Stimulated activated CD8-positive, alpha-beta memory T cell treated with anti-CD3 and anti-CD28 coated beads, Interleukin-4, amount 100 ng/mL, for 4 hours (primary cell): ENCODE measurements at regions not wholly inside any gene's neighbourhood (a gene's known extent, or its start where the extent isn't known, plus 50 kb on each side); places are given as distances from the start of the nearest gene placed in this dataset.
"Not testable (repeated sequence)": the region's sequence is repeated elsewhere in the genome, so short reads cannot be mapped to it uniquely, and the experiment has no call there.

Source experiments
- DNase-seq, 2 donors: peaks; one replicate each; pipeline ENCODE4 v3.0.0-alpha.2; 2020; ENCODE audit warnings: low read depth in 2 of 2, low spot score in 1 of 2

DNA sequence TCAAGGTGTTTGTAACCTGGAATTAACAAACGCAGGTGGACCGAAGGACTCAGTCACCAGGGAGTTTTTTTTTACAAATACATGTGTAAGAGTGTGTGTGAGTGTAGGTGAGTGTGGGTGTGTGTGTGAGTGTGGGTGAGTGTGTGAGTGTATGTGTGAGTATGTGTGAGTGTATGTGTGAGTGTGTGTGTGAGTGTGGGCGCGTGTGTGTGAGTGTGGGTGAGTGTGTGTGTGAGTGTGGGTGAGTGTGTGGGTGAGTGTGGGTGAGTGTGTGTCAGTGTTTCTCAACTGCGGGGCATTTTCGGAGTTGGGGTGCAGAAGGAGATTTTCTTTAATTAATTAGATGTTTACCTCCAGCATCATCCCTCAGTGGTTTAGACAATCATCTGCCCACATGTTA lies 1178.8 kb downstream of the VRK1 start:
- DNase-seq, result no peak

- no peak for DNase-seq
Measured at GRCh38 chr14:97976861-97977260, 1179.7 kb downstream of the VRK1 start.

- DNase-seq, result peak; percentile 39 to 55
Measured at GRCh38 chr14:97977651-97978261, 1180.6 kb downstream of the VRK1 start.

DNA sequence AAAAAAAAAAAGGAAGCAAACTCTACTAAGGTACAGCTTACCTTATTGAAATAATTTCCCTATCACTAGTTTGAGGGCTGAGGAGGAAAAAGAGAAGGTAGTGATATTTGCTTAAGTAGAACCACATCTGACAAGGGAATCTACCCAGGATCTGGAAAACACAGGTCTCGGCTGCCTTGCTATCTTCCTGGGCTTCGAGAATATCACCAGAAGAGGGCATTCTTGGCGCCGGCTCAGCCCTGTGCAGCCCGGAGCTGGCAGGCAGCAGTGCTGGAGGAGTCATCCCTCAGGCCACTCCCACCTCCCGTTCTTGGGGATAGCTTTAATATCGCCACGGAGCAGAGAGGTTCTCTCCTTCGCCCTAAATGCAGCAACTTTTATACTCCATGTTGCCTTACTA lies 1181.2 kb downstream of the VRK1 start:
- peak; percentile 46 to 51 for DNase-seq

DNA sequence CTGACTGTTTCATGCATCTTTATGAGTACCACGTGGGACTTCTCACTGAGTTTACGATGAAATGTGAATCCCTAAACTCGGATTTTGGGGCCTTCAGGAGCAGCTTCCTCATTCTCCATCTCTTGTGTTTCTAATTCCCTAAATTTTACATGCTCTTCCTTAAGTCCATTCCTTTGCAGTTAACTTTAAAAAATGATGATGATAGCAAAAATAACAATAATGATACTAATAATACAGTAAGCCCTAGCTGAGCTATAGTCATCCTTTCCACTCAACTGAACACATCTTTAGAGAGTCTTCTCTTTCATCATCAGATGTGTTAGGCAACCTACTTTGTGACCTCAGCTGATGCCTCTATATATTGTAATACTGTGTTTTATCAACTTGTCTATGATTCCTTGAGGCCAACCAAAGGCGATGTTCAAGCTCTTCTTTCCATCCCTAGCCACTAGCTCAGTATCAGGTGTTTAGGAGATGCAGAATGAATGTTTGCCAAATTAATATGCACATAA lies 1196.4 kb downstream of the VRK1 start:
- no peak for DNase-seq

- no peak for DNase-seq
Measured at GRCh38 chr14:97994020-97994531, 1196.9 kb downstream of the VRK1 start.

DNA sequence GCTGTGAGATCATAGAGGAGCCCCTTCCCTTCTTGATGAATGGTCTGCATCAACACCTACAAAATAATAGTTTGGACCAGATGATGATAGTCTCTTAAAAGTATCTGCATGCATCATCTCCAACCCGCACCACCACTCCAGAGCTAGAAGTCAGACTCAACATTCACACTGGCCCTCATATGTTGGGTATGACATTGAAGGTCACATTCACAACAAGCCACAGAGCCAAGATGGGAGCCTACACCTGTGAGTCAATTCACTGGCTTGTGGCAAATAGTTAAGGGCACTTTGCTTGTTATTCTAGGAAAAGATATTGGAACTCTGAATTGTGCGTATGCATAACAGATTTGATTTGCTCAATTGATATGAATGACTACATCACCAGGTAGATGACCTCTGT lies 1197.9 kb downstream of the VRK1 start:
- DNase-seq, result no peak

DNA sequence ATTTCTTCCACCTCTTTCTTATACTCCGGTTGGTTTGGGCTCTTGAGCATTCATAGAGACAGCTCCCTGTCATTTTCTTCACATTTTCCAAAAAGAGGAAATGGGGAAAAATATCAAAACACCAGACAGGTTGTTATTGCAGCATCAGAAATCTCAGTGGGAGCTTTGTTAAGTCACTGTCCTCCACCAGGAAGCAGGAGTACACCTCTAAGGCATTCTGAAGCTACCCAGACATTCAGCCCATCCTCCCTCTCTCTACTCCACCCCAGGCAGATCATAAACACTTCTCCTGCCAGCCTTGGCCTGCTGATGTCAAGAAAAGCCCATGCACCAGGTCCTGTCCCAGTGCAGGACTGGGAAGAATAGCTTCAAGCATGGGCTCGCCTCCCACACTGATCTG lies 1198.3 kb downstream of the VRK1 start:
- no peak for DNase-seq

DNA sequence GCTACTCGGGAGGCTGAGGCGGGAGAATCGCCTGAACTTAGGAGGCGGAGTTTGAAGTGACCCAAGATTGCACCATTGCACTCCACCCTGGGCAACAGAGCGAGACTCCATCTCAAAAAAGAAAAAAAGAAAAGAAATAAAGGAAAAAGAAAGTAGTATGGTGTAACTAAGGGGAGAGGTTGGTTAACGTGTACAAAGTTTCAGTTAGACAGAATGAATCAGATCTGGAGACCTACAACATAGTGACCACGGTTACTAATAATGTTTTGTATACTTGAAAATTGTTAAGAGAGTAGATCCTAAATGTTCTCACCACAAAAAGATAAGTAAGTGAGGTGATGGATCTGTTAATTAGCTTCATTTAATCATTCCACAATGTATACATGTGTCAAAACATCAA lies 1208.8 kb downstream of the VRK1 start:
- no peak for DNase-seq

DNA sequence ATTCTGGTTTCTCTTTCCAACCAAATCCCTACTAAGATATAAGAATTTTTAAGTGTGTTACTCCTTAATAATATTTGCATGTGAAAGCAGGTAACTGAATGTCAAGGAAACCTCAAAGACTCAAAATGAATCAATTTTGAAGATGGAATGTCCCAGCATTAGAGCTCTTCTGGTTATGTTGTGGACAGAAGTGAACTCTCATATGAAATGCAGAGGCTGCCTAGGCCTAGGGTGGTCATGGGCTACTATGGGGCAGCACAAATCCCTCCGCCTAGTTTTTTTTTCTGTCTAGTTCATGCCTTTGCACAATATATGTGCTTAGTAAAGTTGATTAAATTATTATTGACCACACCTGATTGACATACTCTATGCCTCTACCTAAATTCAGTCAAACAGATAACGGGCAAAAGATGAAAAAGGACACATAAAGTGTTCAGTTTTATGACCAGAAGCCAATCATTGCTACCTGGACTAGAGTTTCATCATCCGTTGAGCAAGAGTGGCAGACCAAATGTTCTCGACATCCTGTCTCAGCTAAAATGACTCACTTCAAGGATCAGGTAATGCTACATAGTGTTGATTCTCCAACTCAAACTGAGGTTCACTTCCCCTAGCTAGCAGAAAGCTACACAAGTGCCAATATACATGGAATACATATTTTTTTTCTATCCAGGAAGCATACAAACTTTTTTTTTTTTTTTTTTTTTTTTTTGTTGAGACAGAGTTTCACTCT lies 1211.4 kb downstream of the VRK1 start:
- DNase-seq, result no peak

- not testable (repeated sequence) for DNase-seq
Measured at GRCh38 chr14:98009177-98009576, 1212.0 kb downstream of the VRK1 start.

- no peak for DNase-seq
Measured at GRCh38 chr14:98010784-98011183, 1213.6 kb downstream of the VRK1 start.

GRCh38 chr14:98014851-98015615 lies 1217.9 kb downstream of the VRK1 start:
- DNase-seq, result no peak

- DNase-seq, result no peak
Measured at GRCh38 chr14:98015921-98016320, 1218.7 kb downstream of the VRK1 start.

- DNase-seq, result no peak
Measured at GRCh38 chr14:98018628-98019027, 1221.4 kb downstream of the VRK1 start.

GRCh38 chr14:98022541-98023520 lies 1225.6 kb downstream of the VRK1 start:
- DNase-seq, result no peak

DNA sequence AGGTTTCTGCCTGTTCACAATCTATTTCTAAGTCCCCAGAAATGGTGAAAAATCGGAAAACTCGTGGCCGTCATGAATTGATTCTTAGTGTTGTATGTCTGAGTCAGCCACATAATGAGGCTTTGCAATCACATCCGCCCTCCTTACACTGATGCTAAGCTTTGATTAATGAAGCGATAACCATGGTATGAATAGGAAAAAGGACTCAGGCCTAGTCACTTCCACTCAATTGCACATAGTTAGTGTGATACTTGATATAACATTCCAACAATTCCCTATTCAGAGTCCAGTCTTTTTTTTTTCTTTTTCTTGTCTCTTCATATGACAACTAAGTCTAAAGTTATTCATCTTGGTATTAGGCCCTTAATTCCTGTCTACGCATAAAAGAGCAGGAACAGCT lies 1231.0 kb downstream of the VRK1 start:
- DNase-seq, result no peak

DNA sequence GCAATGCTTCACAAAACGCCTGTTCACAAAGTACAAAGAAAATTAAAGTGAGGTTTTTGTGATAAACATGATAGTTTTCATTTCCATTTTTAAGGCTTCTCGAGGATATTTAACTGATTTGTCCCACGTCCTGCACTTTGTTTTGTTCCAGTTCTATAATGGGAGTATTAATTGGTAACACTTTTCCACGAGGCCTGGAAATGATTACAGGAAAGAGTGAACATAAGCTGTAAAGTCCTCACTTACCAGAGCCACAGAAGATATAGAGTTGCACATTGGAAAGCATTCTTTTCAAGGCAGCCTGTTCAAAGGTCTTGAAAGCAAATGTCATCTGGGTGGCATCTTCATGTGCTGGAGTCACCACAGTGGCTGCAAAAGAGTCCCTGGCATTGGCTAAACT lies 1236.6 kb downstream of the BCL11B start:
- no peak for DNase-seq

- no peak for DNase-seq
Measured at GRCh38 chr14:98037831-98038230, 1234.2 kb downstream of the BCL11B start.

DNA sequence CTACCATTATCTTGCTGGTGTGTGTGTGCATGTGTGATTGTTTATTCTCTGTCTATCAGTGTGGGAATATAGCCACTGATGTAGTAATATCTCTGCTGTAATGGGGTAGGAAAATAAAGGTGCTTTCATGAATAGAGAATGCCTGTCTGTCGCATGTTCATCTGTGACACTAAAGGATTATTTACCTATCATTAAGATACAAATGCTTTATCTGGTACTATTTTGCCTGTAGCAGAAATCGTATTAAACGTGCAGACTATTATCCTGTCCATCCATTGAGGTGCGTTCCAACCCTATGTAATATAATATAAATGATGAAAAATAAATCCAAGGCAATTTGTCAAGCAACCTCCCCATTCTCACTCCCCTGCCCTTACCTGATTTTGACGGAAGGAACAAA lies 1215.1 kb downstream of the BCL11B start:
- DNase-seq, result no peak

DNA sequence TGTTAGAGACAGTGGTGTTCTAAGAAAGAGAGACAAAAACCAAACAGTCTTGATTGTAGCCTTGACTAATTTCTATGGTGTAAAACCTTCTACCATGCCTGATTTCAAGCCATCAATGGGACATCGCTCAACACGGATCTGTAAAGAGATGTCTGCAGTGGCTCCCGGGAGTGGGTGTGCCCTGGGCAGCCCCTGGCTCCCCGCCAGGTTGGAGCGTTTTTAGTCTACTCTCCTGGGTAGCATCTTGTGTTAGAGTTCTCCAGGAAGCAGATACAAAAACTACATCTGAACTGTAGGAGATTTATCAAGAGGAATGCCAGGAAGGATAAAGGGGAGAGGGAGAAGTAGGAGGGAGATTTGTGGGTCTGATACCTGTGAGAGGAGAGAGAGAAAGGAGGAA lies 1212.9 kb downstream of the BCL11B start:
- DNase-seq, result no peak
